HG03457 (cell line): ENCODE measurements at regions not wholly inside any gene's neighbourhood (a gene's known extent, or its start where the extent isn't known, plus 50 kb on each side); places are given as distances from the start of the nearest gene placed in this dataset.
"Not testable (repeated sequence)": the region's sequence is repeated elsewhere in the genome, so short reads cannot be mapped to it uniquely, and the experiment has no call there.

Experiments
- ATAC-seq: cut with Tn5 transposase; IDR thresholded peaks from one replicate; pipeline ENCODE4 v1.9.1; 2021; ENCODE audit warnings: moderate number of reproducible peaks; ENCODE audit not compliant: unreplicated experiment

- no peak for ATAC-seq
Measured at GRCh38 chr14:86363047-86363446, 833.1 kb downstream of the FLRT2 start.

GRCh38 chr14:86357876-86358275 lies 827.9 kb downstream of the FLRT2 start:
- ATAC-seq = no peak

GRCh38 chr14:86357119-86357518 lies 827.2 kb downstream of the FLRT2 start:
- ATAC-seq = no peak

- ATAC-seq = no peak
Measured at GRCh38 chr14:86346818-86347384, 817.0 kb downstream of the FLRT2 start.

GRCh38 chr14:86334355-86334754 lies 804.4 kb downstream of the FLRT2 start:
- no peak for ATAC-seq

GRCh38 chr14:86333493-86333892 lies 803.5 kb downstream of the FLRT2 start:
- no peak for ATAC-seq

GRCh38 chr14:86331341-86331740 lies 801.4 kb downstream of the FLRT2 start:
- no peak for ATAC-seq

GRCh38 chr14:86321151-86321550 lies 791.2 kb downstream of the FLRT2 start:
- no peak for ATAC-seq

GRCh38 chr14:86312154-86312665 lies 782.3 kb downstream of the FLRT2 start:
- ATAC-seq = not testable (repeated sequence)

GRCh38 chr14:86311151-86311550 lies 781.2 kb downstream of the FLRT2 start:
- ATAC-seq = no peak

- ATAC-seq = no peak
Measured at GRCh38 chr14:86310611-86311010, 780.7 kb downstream of the FLRT2 start.

GRCh38 chr14:86310148-86310547 lies 780.2 kb downstream of the FLRT2 start:
- ATAC-seq = no peak

- no peak for ATAC-seq
Measured at GRCh38 chr14:86305058-86305457, 775.1 kb downstream of the FLRT2 start.

- ATAC-seq = no peak
Measured at GRCh38 chr14:86299994-86300393, 770.0 kb downstream of the FLRT2 start.

- no peak for ATAC-seq
Measured at GRCh38 chr14:86296173-86296572, 766.2 kb downstream of the FLRT2 start.

GRCh38 chr14:86288336-86288735 lies 758.4 kb downstream of the FLRT2 start:
- no peak for ATAC-seq

- ATAC-seq = no peak
Measured at GRCh38 chr14:86279405-86279804, 749.5 kb downstream of the FLRT2 start.

GRCh38 chr14:86257973-86258372 lies 728.0 kb downstream of the FLRT2 start:
- no peak for ATAC-seq

GRCh38 chr14:86243158-86243557 lies 713.2 kb downstream of the FLRT2 start:
- no peak for ATAC-seq

GRCh38 chr14:86237733-86238132 lies 707.8 kb downstream of the FLRT2 start:
- no peak for ATAC-seq

- ATAC-seq = no peak
Measured at GRCh38 chr14:86221755-86222154, 691.8 kb downstream of the FLRT2 start.

GRCh38 chr14:86221000-86221399 lies 691.1 kb downstream of the FLRT2 start:
- no peak for ATAC-seq

- ATAC-seq = no peak
Measured at GRCh38 chr14:86217523-86217922, 687.6 kb downstream of the FLRT2 start.
